Type B pancreatic cell (in vitro differentiated cells): ENCODE measurements at regions not wholly inside any gene's neighbourhood (a gene's known extent, or its start where the extent isn't known, plus 50 kb on each side); places are given as distances from the start of the nearest gene placed in this dataset.
"Not testable (repeated sequence)": the region's sequence is repeated elsewhere in the genome, so short reads cannot be mapped to it uniquely, and the experiment has no call there.

Source experiments
- DNase-seq: peaks from one replicate; pipeline ENCODE4 v3.0.0; 2021; ENCODE audit warnings: mixed read lengths; ENCODE audit not compliant: unreplicated experiment; ENCODE audit errors: extremely low spot score
- H3K27ac Mint-ChIP-seq: 2 replicates; pipeline ENCODE4 v1.8.0; 2021; ENCODE audit warnings: mild to moderate bottlenecking, mixed read lengths
- H3K27me3 Mint-ChIP-seq: 2 replicates; pipeline ENCODE4 v1.8.0; 2021; ENCODE audit warnings: mixed read lengths
- H3K36me3 Mint-ChIP-seq: 2 replicates; pipeline ENCODE4 v1.8.0; 2021; ENCODE audit warnings: mixed read lengths
- H3K4me1 Mint-ChIP-seq: one replicate; pipeline ENCODE4 v1.8.0; 2021; ENCODE audit warnings: mixed read lengths; ENCODE audit not compliant: unreplicated experiment
- H3K4me3 Mint-ChIP-seq: 2 replicates; pipeline ENCODE4 v1.8.0; 2021; ENCODE audit warnings: mild to moderate bottlenecking, mixed read lengths
- H3K9me3 Mint-ChIP-seq: 2 replicates; pipeline ENCODE4 v1.8.0; 2021; ENCODE audit warnings: mixed read lengths
- CTCF ChIP-seq: fragments of 200-600 bp; sonication (generic); conservative IDR thresholded peaks from 2 replicates; pipeline ENCODE4 v1.5.0; 2021; ENCODE audit warnings: antibody characterized with exemption, mild to moderate bottlenecking

GRCh38 chr18:38642711-38643110 lies 1077.1 kb upstream of the CELF4 start:
- peaks cover 9% of the 10 kb centered on the region for H3K9me3 Mint-ChIP-seq
- DNase-seq, result no peak
- TF ChIP-seq CTCF, result no peak
- H3K27ac Mint-ChIP-seq, result no peak overlapping the region
- H3K36me3 Mint-ChIP-seq, result no peaks in the 10 kb centered on the region
- no peak overlapping the region for H3K4me3 Mint-ChIP-seq
- H3K27me3 Mint-ChIP-seq, result peaks cover 2% of the 10 kb centered on the region
- no peaks in the 10 kb centered on the region for H3K4me1 Mint-ChIP-seq

- not testable (repeated sequence) for H3K27me3 Mint-ChIP-seq, H3K4me3 Mint-ChIP-seq, H3K9me3 Mint-ChIP-seq, H3K36me3 Mint-ChIP-seq, DNase-seq, H3K4me1 Mint-ChIP-seq, H3K27ac Mint-ChIP-seq
These were observed 1074.1 kb upstream of the CELF4 start for GRCh38 chr18:38639700-38640099.

- Mint-ChIP-seq H3K27ac (no peak overlapping the region), H3K4me3 (no peak overlapping the region), H3K4me1 (no peaks in the 10 kb centered on the region), H3K36me3 (no peaks in the 10 kb centered on the region), H3K9me3 (peaks cover 9% of the 10 kb centered on the region), H3K27me3 (no peaks in the 10 kb centered on the region)
- no peak for DNase-seq
- TF ChIP-seq CTCF, result no peak
These were observed 1070.3 kb upstream of the CELF4 start for GRCh38 chr18:38635709-38636430.

- H3K4me3 Mint-ChIP-seq, result no peak overlapping the region
- no peaks in the 10 kb centered on the region for H3K36me3 Mint-ChIP-seq
- TF ChIP-seq CTCF, result no peak
- H3K27ac Mint-ChIP-seq, result no peak overlapping the region
- no peak for DNase-seq
- no peaks in the 10 kb centered on the region for H3K27me3 Mint-ChIP-seq
- peaks cover 4% of the 10 kb centered on the region for H3K9me3 Mint-ChIP-seq
- H3K4me1 Mint-ChIP-seq, result no peaks in the 10 kb centered on the region
These were observed 1068.5 kb upstream of the CELF4 start for GRCh38 chr18:38634117-38634516.

- Mint-ChIP-seq H3K4me3 (no peak overlapping the region), H3K4me1 (no peaks in the 10 kb centered on the region), H3K36me3 (no peaks in the 10 kb centered on the region), H3K27me3 (no peaks in the 10 kb centered on the region), H3K9me3 (no peaks in the 10 kb centered on the region), H3K27ac (no peak overlapping the region)
- DNase-seq, result no peak
- no peak for TF ChIP-seq CTCF
These were observed 1067.7 kb upstream of the CELF4 start for GRCh38 chr18:38633333-38633732.

- Mint-ChIP-seq H3K9me3 (no peaks in the 10 kb centered on the region), H3K4me3 (no peak overlapping the region), H3K27me3 (no peaks in the 10 kb centered on the region), H3K4me1 (no peaks in the 10 kb centered on the region), H3K36me3 (no peaks in the 10 kb centered on the region), H3K27ac (no peak overlapping the region)
- TF ChIP-seq CTCF, result no peak
- no peak for DNase-seq
These were observed 1053.5 kb upstream of the CELF4 start for GRCh38 chr18:38619129-38619528.
